PC-3 (cell line): ENCODE measurements at regions not wholly inside any gene's neighbourhood (a gene's known extent, or its start where the extent isn't known, plus 50 kb on each side); places are given as distances from the start of the nearest gene placed in this dataset.

ENCODE experiments used
- EZH2 ChIP-seq: fragments of 300-600 bp; sonication (generic); IDR thresholded peaks from one replicate; pipeline ENCODE4 v1.6.1; 2017; ENCODE audit warnings: antibody characterized with exemption, mild to moderate bottlenecking, low read length; ENCODE audit not compliant: unreplicated experiment
- EZH2phosphoT487 ChIP-seq: fragments of 300-600 bp; sonication (generic); IDR thresholded peaks from 2 replicates; pipeline ENCODE4 v1.6.1; 2018; ENCODE audit warnings: mild to moderate bottlenecking, antibody characterized with exemption, low read length, borderline replicate concordance
- TF ChIP-seq, protein P1 (sequence below): fragments of 300-600 bp; sonication (generic); conservative IDR thresholded peaks from 2 replicates; pipeline ENCODE4 v1.5.1; 2017; ENCODE audit warnings: antibody characterized with exemption, low read depth, mild to moderate bottlenecking, low read length

DNA sequence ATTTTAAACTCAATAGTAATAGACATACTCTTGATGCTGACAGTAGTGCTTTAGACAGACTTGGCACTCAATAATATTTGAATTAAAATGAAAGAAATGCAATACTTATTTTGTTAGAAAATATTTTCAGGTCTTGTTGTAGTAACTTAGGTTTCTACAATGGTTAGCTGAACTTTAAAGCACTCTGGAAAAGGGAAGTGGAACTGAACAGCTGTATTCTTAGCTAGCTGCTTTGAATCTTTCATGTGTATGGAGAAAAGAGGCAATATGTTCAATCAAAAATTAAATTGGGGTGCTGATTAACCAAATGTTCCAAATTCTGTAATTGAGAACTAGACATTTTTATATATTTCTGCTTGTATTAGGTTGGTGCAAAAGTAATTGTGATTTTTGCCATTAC, 517.9 kb upstream of the RAG2 start:
- TF ChIP-seq, protein P1, sequence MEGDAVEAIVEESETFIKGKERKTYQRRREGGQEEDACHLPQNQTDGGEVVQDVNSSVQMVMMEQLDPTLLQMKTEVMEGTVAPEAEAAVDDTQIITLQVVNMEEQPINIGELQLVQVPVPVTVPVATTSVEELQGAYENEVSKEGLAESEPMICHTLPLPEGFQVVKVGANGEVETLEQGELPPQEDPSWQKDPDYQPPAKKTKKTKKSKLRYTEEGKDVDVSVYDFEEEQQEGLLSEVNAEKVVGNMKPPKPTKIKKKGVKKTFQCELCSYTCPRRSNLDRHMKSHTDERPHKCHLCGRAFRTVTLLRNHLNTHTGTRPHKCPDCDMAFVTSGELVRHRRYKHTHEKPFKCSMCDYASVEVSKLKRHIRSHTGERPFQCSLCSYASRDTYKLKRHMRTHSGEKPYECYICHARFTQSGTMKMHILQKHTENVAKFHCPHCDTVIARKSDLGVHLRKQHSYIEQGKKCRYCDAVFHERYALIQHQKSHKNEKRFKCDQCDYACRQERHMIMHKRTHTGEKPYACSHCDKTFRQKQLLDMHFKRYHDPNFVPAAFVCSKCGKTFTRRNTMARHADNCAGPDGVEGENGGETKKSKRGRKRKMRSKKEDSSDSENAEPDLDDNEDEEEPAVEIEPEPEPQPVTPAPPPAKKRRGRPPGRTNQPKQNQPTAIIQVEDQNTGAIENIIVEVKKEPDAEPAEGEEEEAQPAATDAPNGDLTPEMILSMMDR: no peak
- TF ChIP-seq EZH2 (no peak), EZH2phosphoT487 (no peak)
